ENCODE measurements at regions not wholly inside any gene's neighbourhood (a gene's known extent, or its start where the extent isn't known, plus 50 kb on each side); places are given as distances from the start of the nearest gene placed in this dataset.
A peak's percentile ranks its signal among the peaks of the same experiment; 100 is the strongest.
"Not testable (repeated sequence)": the region's sequence is repeated elsewhere in the genome, so short reads cannot be mapped to it uniquely, and the experiment has no call there.

- DNase-seq = peak; percentile 20 to 34
- not testable (repeated sequence) for H3K36me3 ChIP-seq, H3K4me1 ChIP-seq, H3K27ac ChIP-seq, ATAC-seq, H3K9me3 ChIP-seq
- TF ChIP-seq CTCF (IDR thresholded peaks at IDR 0.05) = peak in 8 of 9 donors; percentile 80 to 84 (median 82)
- peaks cover 0 to 14% (median 3%) of the 10 kb centered on the region in 7 donors for H3K27me3 ChIP-seq
- peak overlapping the region in 3 of 10 donors; percentile 6 to 34 (median 8) for H3K4me3 ChIP-seq
- 2 to 3% methylated on average over 16 of the region's 16 CpGs for WGBS, 2 donors
- intact Hi-C loops (cut with DNase I) = loop anchor here in 2 of 10 donors (5.0 to 10.0 kb wide), 2 partner anchors 130 to 382 kb away; no protein-coding TSS in a partner anchor
Measured at GRCh38 chr11:3454844-3455243, 75.9 kb upstream of the ZNF195 start.

- intact Hi-C loops (cut with DNase I) = loop anchor here in 1 of 10 donors (10.0 kb wide), 1 partner anchor 131 kb away; no protein-coding TSS in a partner anchor
- H3K9me3 ChIP-seq, ATAC-seq, H3K4me3 ChIP-seq, H3K36me3 ChIP-seq, H3K27ac ChIP-seq, H3K4me1 ChIP-seq, DNase-seq: not testable (repeated sequence)
- WGBS, 2 donors = 38 to 50% methylated on average over 9 of the region's 9 CpGs
- H3K27me3 ChIP-seq = peaks cover 0 to 14% (median 3%) of the 10 kb centered on the region in 7 donors
Measured at GRCh38 chr11:3453596-3454256, 74.8 kb upstream of the ZNF195 start.

GRCh38 chr11:3450822-3451221 lies 71.9 kb upstream of the ZNF195 start:
- ATAC-seq = not testable (repeated sequence)
- 94 to 97% methylated on average over 1 of the region's 1 CpG for WGBS, 2 donors

GRCh38 chr11:3445535-3445934 lies 66.6 kb upstream of the ZNF195 start:
- H3K27me3 ChIP-seq; H3K36me3 ChIP-seq; H3K9me3 ChIP-seq; intact Hi-C loops (cut with DNase I); H3K27ac ChIP-seq; DNase-seq; H3K4me3 ChIP-seq; ATAC-seq: not testable (repeated sequence)
- 61 to 75% methylated on average over 3 of the region's 3 CpGs for WGBS, 2 donors
- peaks cover 0 to 10% (median 5%) of the 10 kb centered on the region in 9 donors for H3K4me1 ChIP-seq

More at GRCh38 chr11:3450822-3451221, 71.9 kb upstream of the ZNF195 start:
- not testable (repeated sequence) for H3K9me3 ChIP-seq, H3K27ac ChIP-seq, DNase-seq, H3K4me1 ChIP-seq, H3K4me3 ChIP-seq, H3K36me3 ChIP-seq
- peaks cover 0 to 14% (median 3%) of the 10 kb centered on the region in 7 donors for H3K27me3 ChIP-seq
- intact Hi-C loops (cut with DNase I) = loop anchor here in 1 of 10 donors (10.0 kb wide), 1 partner anchor 134 kb away; no protein-coding TSS in a partner anchor

GRCh38 chr11:3444420-3444744 lies 65.4 kb upstream of the ZNF195 start:
- H3K4me3 ChIP-seq; ATAC-seq; DNase-seq; intact Hi-C loops (cut with DNase I); H3K27ac ChIP-seq; H3K9me3 ChIP-seq; H3K27me3 ChIP-seq; H3K36me3 ChIP-seq: not testable (repeated sequence)
- peaks cover 0 to 10% (median 5%) of the 10 kb centered on the region in 9 donors for H3K4me1 ChIP-seq
- 65 to 68% methylated on average over 3 of the region's 3 CpGs for WGBS, 2 donors

- Histone ChIP-seq H3K4me1 (peaks cover 0 to 10% (median 5%) of the 10 kb centered on the region in 9 donors), H3K4me3 (peak overlapping the region in 1 of 10 donors; percentile 13)
- ATAC-seq; intact Hi-C loops (cut with DNase I); H3K9me3 ChIP-seq; H3K36me3 ChIP-seq; H3K27me3 ChIP-seq; H3K27ac ChIP-seq: not testable (repeated sequence)
- 4% methylated on average over 16 of the region's 16 CpGs for WGBS, 2 donors
- DNase-seq = peak in 1 of 2 donors; percentile 16
Measured at GRCh38 chr11:3443700-3444419, 64.9 kb upstream of the ZNF195 start.

GRCh38 chr11:3437441-3437840 lies 58.5 kb upstream of the ZNF195 start:
- intact Hi-C loops (cut with DNase I); H3K36me3 ChIP-seq; H3K4me3 ChIP-seq; ATAC-seq; DNase-seq; H3K9me3 ChIP-seq; H3K27ac ChIP-seq; H3K27me3 ChIP-seq; H3K4me1 ChIP-seq: not testable (repeated sequence)
- 71 to 79% methylated on average over 14 of the region's 14 CpGs for WGBS, 2 donors

All from heart right ventricle (tissue), 16 donors.